ENCODE measurements at regions not wholly inside any gene's neighbourhood (a gene's known extent, or its start where the extent isn't known, plus 50 kb on each side); places are given as distances from the start of the nearest gene placed in this dataset.

DNA sequence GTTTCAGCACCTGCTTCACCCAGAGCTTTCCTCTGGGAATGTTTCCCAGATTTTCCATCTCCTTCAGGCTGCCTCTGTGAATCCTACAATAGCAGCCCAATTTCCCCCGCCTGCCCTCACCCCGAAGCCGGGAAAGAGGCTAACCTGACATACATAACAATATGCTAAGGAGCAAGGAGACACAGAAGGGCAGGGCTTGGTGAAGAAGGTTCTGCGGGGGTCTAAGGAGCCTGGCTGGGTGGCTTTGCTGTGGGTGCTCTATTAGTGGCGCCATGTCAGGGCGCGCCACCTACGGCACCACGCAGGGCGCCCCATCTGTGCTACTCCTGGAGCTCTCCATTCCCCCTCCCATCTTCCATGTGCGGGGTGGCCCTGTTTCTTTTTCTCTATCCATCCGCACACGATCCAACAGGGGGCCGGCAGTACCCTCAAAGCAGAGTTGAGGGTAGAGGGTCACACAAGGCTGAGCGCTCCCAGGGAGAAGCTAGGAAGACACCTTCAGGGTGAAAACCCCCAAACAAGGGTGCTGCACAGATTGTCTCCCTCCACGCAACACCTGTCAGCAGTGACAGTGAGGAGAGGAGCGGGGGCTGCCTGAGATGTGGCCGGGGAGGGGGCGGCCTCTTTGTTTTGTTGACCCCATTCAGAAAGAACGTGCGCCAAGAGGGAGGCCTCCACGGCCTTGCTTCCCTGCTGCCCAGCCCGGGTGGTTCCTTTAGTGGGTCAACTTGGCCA lies 101.4 kb downstream of the PDCL3 start:
- no peaks in the 10 kb centered on the region for H3K9me2 ChIP-seq (replicated peaks; ENCODE audit: control insufficient read depth, low read length)
- no peak overlapping the region for H3K27ac ChIP-seq (ENCODE audit: low read depth, low read length)
- no peak overlapping the region for H3K4me3 ChIP-seq (ENCODE audit: low read length)
- no peak overlapping the region for H3K4me2 ChIP-seq (ENCODE audit: low read length)
- TF ChIP-seq, protein P1, sequence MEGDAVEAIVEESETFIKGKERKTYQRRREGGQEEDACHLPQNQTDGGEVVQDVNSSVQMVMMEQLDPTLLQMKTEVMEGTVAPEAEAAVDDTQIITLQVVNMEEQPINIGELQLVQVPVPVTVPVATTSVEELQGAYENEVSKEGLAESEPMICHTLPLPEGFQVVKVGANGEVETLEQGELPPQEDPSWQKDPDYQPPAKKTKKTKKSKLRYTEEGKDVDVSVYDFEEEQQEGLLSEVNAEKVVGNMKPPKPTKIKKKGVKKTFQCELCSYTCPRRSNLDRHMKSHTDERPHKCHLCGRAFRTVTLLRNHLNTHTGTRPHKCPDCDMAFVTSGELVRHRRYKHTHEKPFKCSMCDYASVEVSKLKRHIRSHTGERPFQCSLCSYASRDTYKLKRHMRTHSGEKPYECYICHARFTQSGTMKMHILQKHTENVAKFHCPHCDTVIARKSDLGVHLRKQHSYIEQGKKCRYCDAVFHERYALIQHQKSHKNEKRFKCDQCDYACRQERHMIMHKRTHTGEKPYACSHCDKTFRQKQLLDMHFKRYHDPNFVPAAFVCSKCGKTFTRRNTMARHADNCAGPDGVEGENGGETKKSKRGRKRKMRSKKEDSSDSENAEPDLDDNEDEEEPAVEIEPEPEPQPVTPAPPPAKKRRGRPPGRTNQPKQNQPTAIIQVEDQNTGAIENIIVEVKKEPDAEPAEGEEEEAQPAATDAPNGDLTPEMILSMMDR (IDR thresholded peaks at IDR 0.05; ENCODE audit: low read depth, low read length, poor library complexity, severe bottlenecking), result no peak
- TF ChIP-seq EZH2phosphoT487 (IDR thresholded peaks at IDR 0.05; ENCODE audit: borderline replicate concordance, low read length), result no peak
- H3K36me3 ChIP-seq (ENCODE audit: control insufficient read depth, low read length), result no peaks in the 10 kb centered on the region
- H3K4me1 ChIP-seq (ENCODE audit: control insufficient read depth, low read length), result no peaks in the 10 kb centered on the region
- H3K27me3 ChIP-seq (ENCODE audit: control insufficient read depth, low read length), result no peaks in the 10 kb centered on the region
- H4K20me1 ChIP-seq (ENCODE audit: control insufficient read depth, insufficient read depth, low read depth, low read length), result no peaks in the 10 kb centered on the region
- no peaks in the 10 kb centered on the region for H3K9me3 ChIP-seq (ENCODE audit: control insufficient read depth, insufficient read depth, low read length)
- H3K79me2 ChIP-seq (ENCODE audit: control insufficient read depth, low read length), result no peaks in the 10 kb centered on the region
- H3F3A ChIP-seq (ENCODE audit: control insufficient read depth, insufficient read depth), result no peaks in the 10 kb centered on the region

DNA sequence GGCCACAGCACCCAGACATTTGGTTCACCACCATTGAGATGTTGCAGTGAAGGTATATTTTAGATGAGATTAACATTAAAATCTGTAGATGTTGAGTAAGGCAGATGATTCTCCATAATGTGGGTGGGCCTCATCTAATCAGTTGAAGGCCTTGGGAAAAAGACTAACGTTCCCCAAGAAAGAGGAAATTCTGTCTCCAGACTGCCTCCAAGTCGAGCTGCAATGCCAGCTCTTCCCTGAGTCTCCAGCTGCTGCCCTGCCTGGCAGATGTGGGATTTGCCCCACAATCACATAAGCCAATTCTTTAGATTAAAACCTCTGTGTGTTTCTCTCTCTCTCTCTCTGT lies 101.9 kb downstream of the PDCL3 start:
- Histone ChIP-seq H3K4me1 (ENCODE audit: control insufficient read depth, low read length) (no peaks in the 10 kb centered on the region), H3K9me2 (replicated peaks; ENCODE audit: control insufficient read depth, low read length) (no peaks in the 10 kb centered on the region), H3K27ac (ENCODE audit: low read depth, low read length) (no peak overlapping the region), H3K79me2 (ENCODE audit: control insufficient read depth, low read length) (no peaks in the 10 kb centered on the region), H4K20me1 (ENCODE audit: control insufficient read depth, insufficient read depth, low read depth, low read length) (no peaks in the 10 kb centered on the region), H3K9me3 (ENCODE audit: control insufficient read depth, insufficient read depth, low read length) (no peaks in the 10 kb centered on the region), H3K27me3 (ENCODE audit: control insufficient read depth, low read length) (no peaks in the 10 kb centered on the region), H3K36me3 (ENCODE audit: control insufficient read depth, low read length) (no peaks in the 10 kb centered on the region), H3K4me2 (ENCODE audit: low read length) (no peak overlapping the region), H3F3A (ENCODE audit: control insufficient read depth, insufficient read depth) (no peaks in the 10 kb centered on the region), H3K4me3 (ENCODE audit: low read length) (no peak overlapping the region)
- TF ChIP-seq EZH2phosphoT487 (IDR thresholded peaks at IDR 0.05; ENCODE audit: borderline replicate concordance, low read length), result no peak
- TF ChIP-seq, protein P1 (IDR thresholded peaks at IDR 0.05; ENCODE audit: low read depth, low read length, poor library complexity, severe bottlenecking), result no peak

DNA sequence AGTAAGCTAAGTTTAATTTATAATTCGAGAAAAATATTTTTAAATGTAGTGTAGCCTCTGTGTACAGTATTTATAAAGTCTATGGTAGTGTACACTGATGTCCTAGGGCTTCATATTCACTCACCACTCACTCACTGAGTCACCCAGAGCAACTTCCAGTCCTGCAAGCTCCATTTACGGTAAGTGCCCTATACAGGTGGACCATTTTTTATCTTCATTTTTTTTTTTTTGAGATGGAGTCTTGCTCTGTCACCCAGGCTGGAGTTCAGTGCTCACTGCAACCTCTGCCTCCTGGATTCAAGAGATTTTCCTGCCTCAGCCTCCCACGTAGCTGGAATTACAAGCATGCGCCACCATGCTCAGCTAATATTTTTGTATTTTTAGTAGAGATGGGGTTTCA lies 104.2 kb downstream of the PDCL3 start:
- H3K36me3 ChIP-seq (ENCODE audit: control insufficient read depth, low read length), result no peaks in the 10 kb centered on the region
- no peak overlapping the region for H3K4me3 ChIP-seq (ENCODE audit: low read length)
- no peaks in the 10 kb centered on the region for H3K27me3 ChIP-seq (ENCODE audit: control insufficient read depth, low read length)
- no peaks in the 10 kb centered on the region for H3K4me1 ChIP-seq (ENCODE audit: control insufficient read depth, low read length)
- H3K9me2 ChIP-seq (replicated peaks; ENCODE audit: control insufficient read depth, low read length), result no peaks in the 10 kb centered on the region
- H4K20me1 ChIP-seq (ENCODE audit: control insufficient read depth, insufficient read depth, low read depth, low read length), result no peaks in the 10 kb centered on the region
- no peak overlapping the region for H3K27ac ChIP-seq (ENCODE audit: low read depth, low read length)
- H3K9me3 ChIP-seq (ENCODE audit: control insufficient read depth, insufficient read depth, low read length), result no peaks in the 10 kb centered on the region
- H3K4me2 ChIP-seq (ENCODE audit: low read length), result no peak overlapping the region
- no peaks in the 10 kb centered on the region for H3K79me2 ChIP-seq (ENCODE audit: control insufficient read depth, low read length)
- no peak for TF ChIP-seq EZH2phosphoT487 (IDR thresholded peaks at IDR 0.05; ENCODE audit: borderline replicate concordance, low read length)
- TF ChIP-seq, protein P1 (IDR thresholded peaks at IDR 0.05; ENCODE audit: low read depth, low read length, poor library complexity, severe bottlenecking), result no peak
- H3F3A ChIP-seq (ENCODE audit: control insufficient read depth, insufficient read depth), result no peaks in the 10 kb centered on the region
